GM21390 (cell line): ENCODE measurements at regions not wholly inside any gene's neighbourhood (a gene's known extent, or its start where the extent isn't known, plus 50 kb on each side); places are given as distances from the start of the nearest gene placed in this dataset.
A peak's percentile ranks its signal among the peaks of the same experiment; 100 is the strongest.

Experiments used
- ATAC-seq: cut with Tn5 transposase; IDR thresholded peaks from one replicate; pipeline ENCODE4 v1.9.1; 2021; ENCODE audit not compliant: unreplicated experiment

GRCh38 chr9:3732077-3733038 is 206.6 kb upstream of the RFX3 start:
- peak; percentile 82 for ATAC-seq

- peak; percentile 51 for ATAC-seq
These were observed 204.7 kb upstream of the RFX3 start for GRCh38 chr9:3730511-3730922.

- no peak for ATAC-seq
These were observed 195.3 kb upstream of the RFX3 start for GRCh38 chr9:3721096-3721495.

- no peak for ATAC-seq
These were observed 193.5 kb upstream of the RFX3 start for GRCh38 chr9:3719286-3719685.

- no peak for ATAC-seq
These were observed 190.6 kb upstream of the RFX3 start for GRCh38 chr9:3716415-3716814.

GRCh38 chr9:3708751-3709150 is 182.9 kb upstream of the RFX3 start:
- no peak for ATAC-seq

GRCh38 chr9:3704890-3705289 is 179.1 kb upstream of the RFX3 start:
- ATAC-seq: no peak

GRCh38 chr9:3700772-3701171 is 175.0 kb upstream of the RFX3 start:
- no peak for ATAC-seq

GRCh38 chr9:3699883-3700282 is 174.1 kb upstream of the RFX3 start:
- no peak for ATAC-seq

- ATAC-seq: no peak
These were observed 172.7 kb upstream of the RFX3 start for GRCh38 chr9:3698531-3698930.

- no peak for ATAC-seq
These were observed 172.3 kb upstream of the RFX3 start for GRCh38 chr9:3698076-3698475.

GRCh38 chr9:3696368-3696767 is 170.6 kb upstream of the RFX3 start:
- no peak for ATAC-seq

GRCh38 chr9:3692606-3693005 is 166.8 kb upstream of the RFX3 start:
- ATAC-seq: no peak

GRCh38 chr9:3689555-3689954 is 163.8 kb upstream of the RFX3 start:
- ATAC-seq: no peak

- no peak for ATAC-seq
These were observed 161.3 kb upstream of the RFX3 start for GRCh38 chr9:3687145-3687544.

- ATAC-seq: no peak
These were observed 156.4 kb upstream of the RFX3 start for GRCh38 chr9:3682186-3682585.

GRCh38 chr9:3677541-3677940 is 151.7 kb upstream of the RFX3 start:
- ATAC-seq: no peak

GRCh38 chr9:3676766-3677165 is 151.0 kb upstream of the RFX3 start:
- no peak for ATAC-seq

- ATAC-seq: no peak
These were observed 150.1 kb upstream of the RFX3 start for GRCh38 chr9:3675946-3676345.

- no peak for ATAC-seq
These were observed 148.8 kb upstream of the RFX3 start for GRCh38 chr9:3674561-3674960.

GRCh38 chr9:3672399-3672798 is 146.6 kb upstream of the RFX3 start:
- ATAC-seq: no peak

GRCh38 chr9:3664044-3664443 is 138.2 kb upstream of the RFX3 start:
- ATAC-seq: no peak

GRCh38 chr9:3662671-3663070 is 136.9 kb upstream of the RFX3 start:
- no peak for ATAC-seq
